ENCODE measurements at regions not wholly inside any gene's neighbourhood (a gene's known extent, or its start where the extent isn't known, plus 50 kb on each side); places are given as distances from the start of the nearest gene placed in this dataset.
A peak's percentile ranks its signal among the peaks of the same experiment; 100 is the strongest.

GRCh38 chr5:125719681-125720347 is 703.4 kb upstream of the GRAMD2B start:
- peak; percentile 70 for DNase-seq (ENCODE audit: low read depth)
- H3K4me3 ChIP-seq (ENCODE audit: low read depth, low read length), result no peak overlapping the region
- TF ChIP-seq, protein P1, sequence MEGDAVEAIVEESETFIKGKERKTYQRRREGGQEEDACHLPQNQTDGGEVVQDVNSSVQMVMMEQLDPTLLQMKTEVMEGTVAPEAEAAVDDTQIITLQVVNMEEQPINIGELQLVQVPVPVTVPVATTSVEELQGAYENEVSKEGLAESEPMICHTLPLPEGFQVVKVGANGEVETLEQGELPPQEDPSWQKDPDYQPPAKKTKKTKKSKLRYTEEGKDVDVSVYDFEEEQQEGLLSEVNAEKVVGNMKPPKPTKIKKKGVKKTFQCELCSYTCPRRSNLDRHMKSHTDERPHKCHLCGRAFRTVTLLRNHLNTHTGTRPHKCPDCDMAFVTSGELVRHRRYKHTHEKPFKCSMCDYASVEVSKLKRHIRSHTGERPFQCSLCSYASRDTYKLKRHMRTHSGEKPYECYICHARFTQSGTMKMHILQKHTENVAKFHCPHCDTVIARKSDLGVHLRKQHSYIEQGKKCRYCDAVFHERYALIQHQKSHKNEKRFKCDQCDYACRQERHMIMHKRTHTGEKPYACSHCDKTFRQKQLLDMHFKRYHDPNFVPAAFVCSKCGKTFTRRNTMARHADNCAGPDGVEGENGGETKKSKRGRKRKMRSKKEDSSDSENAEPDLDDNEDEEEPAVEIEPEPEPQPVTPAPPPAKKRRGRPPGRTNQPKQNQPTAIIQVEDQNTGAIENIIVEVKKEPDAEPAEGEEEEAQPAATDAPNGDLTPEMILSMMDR (IDR thresholded peaks at IDR 0.05; ENCODE audit: insufficient read depth, low read depth, low read length), result no peak

- no peak overlapping the region for H3K4me3 ChIP-seq (ENCODE audit: low read depth, low read length)
- TF ChIP-seq, protein P1 (IDR thresholded peaks at IDR 0.05; ENCODE audit: insufficient read depth, low read depth, low read length), result no peak
- no peak for DNase-seq (ENCODE audit: low read depth)
Observed at GRCh38 chr5:125720348-125720685, 702.9 kb upstream of the GRAMD2B start.

- TF ChIP-seq, protein P1 (IDR thresholded peaks at IDR 0.05; ENCODE audit: insufficient read depth, low read depth, low read length), result no peak
- H3K4me3 ChIP-seq (ENCODE audit: low read depth, low read length), result no peak overlapping the region
- no peak for DNase-seq (ENCODE audit: low read depth)
Observed at GRCh38 chr5:125720721-125721120, 702.5 kb upstream of the GRAMD2B start.

- H3K4me3 ChIP-seq (ENCODE audit: low read depth, low read length), result no peak overlapping the region
- DNase-seq (ENCODE audit: low read depth), result no peak
- TF ChIP-seq, protein P1 (IDR thresholded peaks at IDR 0.05; ENCODE audit: insufficient read depth, low read depth, low read length), result no peak
Observed at GRCh38 chr5:125722550-125722949, 700.7 kb upstream of the GRAMD2B start.

DNA sequence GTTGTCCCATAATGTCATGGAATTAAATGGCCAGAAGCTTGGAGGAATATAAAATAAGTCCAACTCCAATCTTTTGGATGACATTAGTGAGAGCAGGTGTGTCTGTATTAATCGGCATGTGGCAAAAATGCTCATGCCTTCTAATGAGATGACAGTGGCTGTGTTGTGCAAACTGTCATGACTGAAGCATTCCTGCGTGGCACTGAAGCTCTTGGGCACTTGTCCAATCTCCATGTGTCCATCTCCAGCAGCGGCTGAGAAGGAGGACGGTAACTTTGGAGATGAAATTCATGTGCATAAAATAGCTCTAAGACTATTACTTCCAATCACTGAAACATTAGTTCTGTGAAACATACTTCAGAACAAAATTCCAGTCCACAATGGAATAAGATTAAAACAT is 697.5 kb upstream of the GRAMD2B start:
- DNase-seq (ENCODE audit: low read depth), result no peak
- no peak overlapping the region for H3K4me3 ChIP-seq (ENCODE audit: low read depth, low read length)
- TF ChIP-seq, protein P1 (IDR thresholded peaks at IDR 0.05; ENCODE audit: insufficient read depth, low read depth, low read length), result no peak

DNA sequence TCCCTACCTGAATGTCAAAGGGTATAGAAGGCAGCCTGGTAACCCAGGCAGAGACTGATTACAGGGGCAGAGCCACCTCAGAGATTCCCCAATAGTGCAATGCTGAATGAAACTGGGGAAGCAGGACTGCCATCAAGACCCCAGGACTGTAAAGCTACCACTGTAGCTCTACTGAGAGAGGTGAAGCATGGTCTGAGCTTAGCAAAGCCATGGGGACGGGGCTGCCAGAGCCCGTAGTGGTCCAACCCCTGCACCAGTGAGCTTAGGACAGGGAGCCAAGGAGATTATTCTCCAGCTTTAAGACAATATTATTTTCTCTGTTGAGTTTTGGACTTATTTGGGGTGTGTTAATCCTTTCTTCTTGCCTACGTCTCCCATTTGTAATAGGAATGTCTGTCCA is 679.3 kb upstream of the GRAMD2B start:
- no peak for DNase-seq (ENCODE audit: low read depth)
- TF ChIP-seq, protein P1 (IDR thresholded peaks at IDR 0.05; ENCODE audit: insufficient read depth, low read depth, low read length), result no peak
- no peak overlapping the region for H3K4me3 ChIP-seq (ENCODE audit: low read depth, low read length)

- no peak for DNase-seq (ENCODE audit: low read depth)
- TF ChIP-seq, protein P1 (IDR thresholded peaks at IDR 0.05; ENCODE audit: insufficient read depth, low read depth, low read length), result no peak
- H3K4me3 ChIP-seq (ENCODE audit: low read depth, low read length), result no peak overlapping the region
Observed at GRCh38 chr5:125746917-125747316, 676.3 kb upstream of the GRAMD2B start.

All from fibroblast of villous mesenchyme (primary cell).